ENCODE measurements at regions not wholly inside any gene's neighbourhood (a gene's known extent, or its start where the extent isn't known, plus 50 kb on each side); places are given as distances from the start of the nearest gene placed in this dataset.

DNA sequence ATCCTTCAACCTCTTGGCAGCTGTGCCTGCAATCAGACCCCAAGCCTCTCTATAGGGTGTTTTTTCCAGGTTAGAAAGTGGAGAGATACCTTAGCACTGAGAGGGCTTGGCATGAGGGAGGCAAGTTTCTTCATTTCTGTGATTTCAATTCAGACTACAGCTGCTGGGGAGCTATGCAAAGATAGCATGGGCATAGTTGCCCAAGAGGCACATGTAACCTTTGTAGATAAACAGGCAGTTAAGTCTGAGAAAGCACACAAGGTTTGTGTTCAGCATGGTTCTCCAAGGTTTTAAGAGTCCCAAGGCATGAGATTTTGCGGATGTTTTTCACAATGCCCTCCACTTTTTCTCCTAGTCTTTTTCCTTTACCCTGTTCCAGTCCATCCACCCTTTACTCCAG lies 385.0 kb upstream of the ETAA1 start:
- Histone ChIP-seq H3K9ac (ENCODE audit: low read length) (no peak overlapping the region), H3K27me3 (ENCODE audit: insufficient read depth, low read depth, low read length) (no peaks in the 10 kb centered on the region), H3K27ac (ENCODE audit: low read length) (no peak overlapping the region), H3K79me2 (replicated peaks; ENCODE audit: insufficient read depth, low read length) (no peaks in the 10 kb centered on the region), H2AFZ (ENCODE audit: low read depth, low read length) (no peak overlapping the region), H3K4me3 (ENCODE audit: low read length) (no peak overlapping the region), H3F3A (ENCODE audit: insufficient read depth, low read length, poor library complexity, severe bottlenecking) (no peaks in the 10 kb centered on the region), H3K9me3 (ENCODE audit: low read length) (no peaks in the 10 kb centered on the region), H4K20me1 (ENCODE audit: insufficient read depth) (no peaks in the 10 kb centered on the region), H3K9me2 (ENCODE audit: insufficient read depth, low read length) (no peaks in the 10 kb centered on the region), H3K4me2 (ENCODE audit: low read length) (no peak overlapping the region), H3K36me3 (ENCODE audit: insufficient read depth, low read length) (no peaks in the 10 kb centered on the region)
- TF ChIP-seq, protein P1, sequence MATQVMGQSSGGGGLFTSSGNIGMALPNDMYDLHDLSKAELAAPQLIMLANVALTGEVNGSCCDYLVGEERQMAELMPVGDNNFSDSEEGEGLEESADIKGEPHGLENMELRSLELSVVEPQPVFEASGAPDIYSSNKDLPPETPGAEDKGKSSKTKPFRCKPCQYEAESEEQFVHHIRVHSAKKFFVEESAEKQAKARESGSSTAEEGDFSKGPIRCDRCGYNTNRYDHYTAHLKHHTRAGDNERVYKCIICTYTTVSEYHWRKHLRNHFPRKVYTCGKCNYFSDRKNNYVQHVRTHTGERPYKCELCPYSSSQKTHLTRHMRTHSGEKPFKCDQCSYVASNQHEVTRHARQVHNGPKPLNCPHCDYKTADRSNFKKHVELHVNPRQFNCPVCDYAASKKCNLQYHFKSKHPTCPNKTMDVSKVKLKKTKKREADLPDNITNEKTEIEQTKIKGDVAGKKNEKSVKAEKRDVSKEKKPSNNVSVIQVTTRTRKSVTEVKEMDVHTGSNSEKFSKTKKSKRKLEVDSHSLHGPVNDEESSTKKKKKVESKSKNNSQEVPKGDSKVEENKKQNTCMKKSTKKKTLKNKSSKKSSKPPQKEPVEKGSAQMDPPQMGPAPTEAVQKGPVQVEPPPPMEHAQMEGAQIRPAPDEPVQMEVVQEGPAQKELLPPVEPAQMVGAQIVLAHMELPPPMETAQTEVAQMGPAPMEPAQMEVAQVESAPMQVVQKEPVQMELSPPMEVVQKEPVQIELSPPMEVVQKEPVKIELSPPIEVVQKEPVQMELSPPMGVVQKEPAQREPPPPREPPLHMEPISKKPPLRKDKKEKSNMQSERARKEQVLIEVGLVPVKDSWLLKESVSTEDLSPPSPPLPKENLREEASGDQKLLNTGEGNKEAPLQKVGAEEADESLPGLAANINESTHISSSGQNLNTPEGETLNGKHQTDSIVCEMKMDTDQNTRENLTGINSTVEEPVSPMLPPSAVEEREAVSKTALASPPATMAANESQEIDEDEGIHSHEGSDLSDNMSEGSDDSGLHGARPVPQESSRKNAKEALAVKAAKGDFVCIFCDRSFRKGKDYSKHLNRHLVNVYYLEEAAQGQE (IDR thresholded peaks at IDR 0.05; ENCODE audit: borderline replicate concordance) = no peak
- TF ChIP-seq, protein P2, sequence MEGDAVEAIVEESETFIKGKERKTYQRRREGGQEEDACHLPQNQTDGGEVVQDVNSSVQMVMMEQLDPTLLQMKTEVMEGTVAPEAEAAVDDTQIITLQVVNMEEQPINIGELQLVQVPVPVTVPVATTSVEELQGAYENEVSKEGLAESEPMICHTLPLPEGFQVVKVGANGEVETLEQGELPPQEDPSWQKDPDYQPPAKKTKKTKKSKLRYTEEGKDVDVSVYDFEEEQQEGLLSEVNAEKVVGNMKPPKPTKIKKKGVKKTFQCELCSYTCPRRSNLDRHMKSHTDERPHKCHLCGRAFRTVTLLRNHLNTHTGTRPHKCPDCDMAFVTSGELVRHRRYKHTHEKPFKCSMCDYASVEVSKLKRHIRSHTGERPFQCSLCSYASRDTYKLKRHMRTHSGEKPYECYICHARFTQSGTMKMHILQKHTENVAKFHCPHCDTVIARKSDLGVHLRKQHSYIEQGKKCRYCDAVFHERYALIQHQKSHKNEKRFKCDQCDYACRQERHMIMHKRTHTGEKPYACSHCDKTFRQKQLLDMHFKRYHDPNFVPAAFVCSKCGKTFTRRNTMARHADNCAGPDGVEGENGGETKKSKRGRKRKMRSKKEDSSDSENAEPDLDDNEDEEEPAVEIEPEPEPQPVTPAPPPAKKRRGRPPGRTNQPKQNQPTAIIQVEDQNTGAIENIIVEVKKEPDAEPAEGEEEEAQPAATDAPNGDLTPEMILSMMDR (IDR thresholded peaks at IDR 0.05; ENCODE audit: poor library complexity, severe bottlenecking) = no peak
- TF ChIP-seq MXI1 (conservative IDR thresholded peaks at IDR 0.05; ENCODE audit: poor library complexity, severe bottlenecking) = no peak
- TF ChIP-seq POLR2AphosphoS5 (IDR thresholded peaks at IDR 0.05) = no peak
- no peak for TF ChIP-seq RAD21 (conservative IDR thresholded peaks at IDR 0.05)
- TF ChIP-seq EP300 (conservative IDR thresholded peaks at IDR 0.05; ENCODE audit: poor library complexity, severe bottlenecking) = no peak
- TF ChIP-seq EZH2 (IDR thresholded peaks at IDR 0.05; ENCODE audit: borderline replicate concordance, insufficient read depth, low read length, poor library complexity, severe bottlenecking) = no peak
- no peak for TF ChIP-seq SMC3 (conservative IDR thresholded peaks at IDR 0.05; ENCODE audit: poor library complexity)
- TF ChIP-seq TAF1 (IDR thresholded peaks at IDR 0.05; ENCODE audit: low read depth) = no peak

DNA sequence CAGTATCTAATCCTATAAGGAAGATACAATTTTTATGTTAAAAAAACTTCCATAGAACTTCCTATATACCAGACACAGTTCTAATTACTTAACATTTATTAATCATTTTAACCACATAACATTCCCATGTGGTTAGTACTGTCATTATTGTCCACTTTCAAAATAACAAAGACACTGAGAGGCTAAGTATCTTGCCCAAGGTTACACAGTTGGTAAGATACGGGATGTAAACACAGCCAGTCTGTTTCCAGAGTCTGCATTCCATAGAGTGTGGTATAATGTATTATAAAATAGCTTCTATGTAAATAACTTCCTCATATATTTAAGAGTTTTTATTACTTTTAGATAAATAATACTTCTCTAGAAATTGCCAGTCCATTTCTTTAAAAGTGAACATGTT lies 383.3 kb upstream of the ETAA1 start:
- H3K27ac ChIP-seq (ENCODE audit: low read length) = no peak overlapping the region
- no peak overlapping the region for H3K4me2 ChIP-seq (ENCODE audit: low read length)
- H2AFZ ChIP-seq (ENCODE audit: low read depth, low read length) = no peak overlapping the region
- H3K9ac ChIP-seq (ENCODE audit: low read length) = no peak overlapping the region
- no peaks in the 10 kb centered on the region for H3K79me2 ChIP-seq (replicated peaks; ENCODE audit: insufficient read depth, low read length)
- H3K27me3 ChIP-seq (ENCODE audit: insufficient read depth, low read depth, low read length) = no peaks in the 10 kb centered on the region
- no peaks in the 10 kb centered on the region for H3K9me3 ChIP-seq (ENCODE audit: low read length)
- TF ChIP-seq EZH2 (IDR thresholded peaks at IDR 0.05; ENCODE audit: borderline replicate concordance, insufficient read depth, low read length, poor library complexity, severe bottlenecking) (no peak), RAD21 (conservative IDR thresholded peaks at IDR 0.05) (no peak), SMC3 (conservative IDR thresholded peaks at IDR 0.05; ENCODE audit: poor library complexity) (no peak), TAF1 (IDR thresholded peaks at IDR 0.05; ENCODE audit: low read depth) (no peak), MXI1 (conservative IDR thresholded peaks at IDR 0.05; ENCODE audit: poor library complexity, severe bottlenecking) (no peak), EP300 (conservative IDR thresholded peaks at IDR 0.05; ENCODE audit: poor library complexity, severe bottlenecking) (no peak), POLR2AphosphoS5 (IDR thresholded peaks at IDR 0.05) (no peak)
- TF ChIP-seq, protein P1 (IDR thresholded peaks at IDR 0.05; ENCODE audit: borderline replicate concordance) = no peak
- TF ChIP-seq, protein P2 (IDR thresholded peaks at IDR 0.05; ENCODE audit: poor library complexity, severe bottlenecking) = no peak
- H3K36me3 ChIP-seq (ENCODE audit: insufficient read depth, low read length) = no peaks in the 10 kb centered on the region
- no peaks in the 10 kb centered on the region for H3F3A ChIP-seq (ENCODE audit: insufficient read depth, low read length, poor library complexity, severe bottlenecking)
- no peak overlapping the region for H3K4me3 ChIP-seq (ENCODE audit: low read length)
- no peaks in the 10 kb centered on the region for H4K20me1 ChIP-seq (ENCODE audit: insufficient read depth)
- H3K9me2 ChIP-seq (ENCODE audit: insufficient read depth, low read length) = no peaks in the 10 kb centered on the region
